ENCODE measurements at regions not wholly inside any gene's neighbourhood (a gene's known extent, or its start where the extent isn't known, plus 50 kb on each side); places are given as distances from the start of the nearest gene placed in this dataset.

GRCh38 chr3:59290358-59290757 is 240.5 kb upstream of the CFAP20DC start:
- TF ChIP-seq GATA2 (IDR thresholded peaks at IDR 0.05; ENCODE audit: low read depth, low read length) (no peak), GATA3 (IDR thresholded peaks at IDR 0.05; ENCODE audit: low read depth, low read length) (no peak)

GRCh38 chr3:59289831-59290230 is 240.0 kb upstream of the CFAP20DC start:
- TF ChIP-seq GATA3 (IDR thresholded peaks at IDR 0.05; ENCODE audit: low read depth, low read length) (no peak), GATA2 (IDR thresholded peaks at IDR 0.05; ENCODE audit: low read depth, low read length) (no peak)

- TF ChIP-seq GATA3 (IDR thresholded peaks at IDR 0.05; ENCODE audit: low read depth, low read length) (no peak), GATA2 (IDR thresholded peaks at IDR 0.05; ENCODE audit: low read depth, low read length) (no peak)
These were observed 239.1 kb upstream of the CFAP20DC start for GRCh38 chr3:59288951-59289350.

GRCh38 chr3:59286791-59287531 is 237.1 kb upstream of the CFAP20DC start:
- TF ChIP-seq GATA3 (IDR thresholded peaks at IDR 0.05; ENCODE audit: low read depth, low read length) (no peak), GATA2 (IDR thresholded peaks at IDR 0.05; ENCODE audit: low read depth, low read length) (no peak)

- no peak for TF ChIP-seq GATA3 (IDR thresholded peaks at IDR 0.05; ENCODE audit: low read depth, low read length)
- TF ChIP-seq GATA2 (IDR thresholded peaks at IDR 0.05; ENCODE audit: low read depth, low read length), result no peak
These were observed 235.7 kb upstream of the CFAP20DC start for GRCh38 chr3:59285560-59285959.

- no peak for TF ChIP-seq GATA2 (IDR thresholded peaks at IDR 0.05; ENCODE audit: low read depth, low read length)
- no peak for TF ChIP-seq GATA3 (IDR thresholded peaks at IDR 0.05; ENCODE audit: low read depth, low read length)
These were observed 235.1 kb upstream of the CFAP20DC start for GRCh38 chr3:59284926-59285325.

GRCh38 chr3:59280113-59280512 is 230.3 kb upstream of the CFAP20DC start:
- TF ChIP-seq GATA2 (IDR thresholded peaks at IDR 0.05; ENCODE audit: low read depth, low read length), result no peak
- TF ChIP-seq GATA3 (IDR thresholded peaks at IDR 0.05; ENCODE audit: low read depth, low read length), result no peak

- TF ChIP-seq GATA3 (IDR thresholded peaks at IDR 0.05; ENCODE audit: low read depth, low read length), result no peak
- TF ChIP-seq GATA2 (IDR thresholded peaks at IDR 0.05; ENCODE audit: low read depth, low read length), result no peak
These were observed 228.0 kb upstream of the CFAP20DC start for GRCh38 chr3:59277816-59278215.

- TF ChIP-seq GATA2 (IDR thresholded peaks at IDR 0.05; ENCODE audit: low read depth, low read length) (no peak), GATA3 (IDR thresholded peaks at IDR 0.05; ENCODE audit: low read depth, low read length) (no peak)
These were observed 227.4 kb upstream of the CFAP20DC start for GRCh38 chr3:59277201-59277600.

GRCh38 chr3:59273976-59274375 is 224.2 kb upstream of the CFAP20DC start:
- TF ChIP-seq GATA2 (IDR thresholded peaks at IDR 0.05; ENCODE audit: low read depth, low read length), result no peak
- no peak for TF ChIP-seq GATA3 (IDR thresholded peaks at IDR 0.05; ENCODE audit: low read depth, low read length)

GRCh38 chr3:59271971-59272370 is 222.1 kb upstream of the CFAP20DC start:
- TF ChIP-seq GATA3 (IDR thresholded peaks at IDR 0.05; ENCODE audit: low read depth, low read length) (no peak), GATA2 (IDR thresholded peaks at IDR 0.05; ENCODE audit: low read depth, low read length) (no peak)

- no peak for TF ChIP-seq GATA2 (IDR thresholded peaks at IDR 0.05; ENCODE audit: low read depth, low read length)
- no peak for TF ChIP-seq GATA3 (IDR thresholded peaks at IDR 0.05; ENCODE audit: low read depth, low read length)
These were observed 221.1 kb upstream of the CFAP20DC start for GRCh38 chr3:59270921-59271320.

- TF ChIP-seq GATA3 (IDR thresholded peaks at IDR 0.05; ENCODE audit: low read depth, low read length) (no peak), GATA2 (IDR thresholded peaks at IDR 0.05; ENCODE audit: low read depth, low read length) (no peak)
These were observed 220.4 kb upstream of the CFAP20DC start for GRCh38 chr3:59270209-59270608.

GRCh38 chr3:59268170-59268569 is 218.3 kb upstream of the CFAP20DC start:
- no peak for TF ChIP-seq GATA3 (IDR thresholded peaks at IDR 0.05; ENCODE audit: low read depth, low read length)
- TF ChIP-seq GATA2 (IDR thresholded peaks at IDR 0.05; ENCODE audit: low read depth, low read length), result no peak

- TF ChIP-seq GATA2 (IDR thresholded peaks at IDR 0.05; ENCODE audit: low read depth, low read length), result no peak
- no peak for TF ChIP-seq GATA3 (IDR thresholded peaks at IDR 0.05; ENCODE audit: low read depth, low read length)
These were observed 217.2 kb upstream of the CFAP20DC start for GRCh38 chr3:59267021-59267420.

- TF ChIP-seq GATA2 (IDR thresholded peaks at IDR 0.05; ENCODE audit: low read depth, low read length) (no peak), GATA3 (IDR thresholded peaks at IDR 0.05; ENCODE audit: low read depth, low read length) (no peak)
These were observed 216.7 kb upstream of the CFAP20DC start for GRCh38 chr3:59266551-59266950.

All from SH-SY5Y (cell line).